Activated B cell treated with CpG ODN at 0.5 μM for 24 hours (primary cell): ENCODE measurements at regions not wholly inside any gene's neighbourhood (a gene's known extent, or its start where the extent isn't known, plus 50 kb on each side); places are given as distances from the start of the nearest gene placed in this dataset.

Experiments
- ATAC-seq: fragments of 200-7000 bp; cut with Tn5 transposase; one replicate; pipeline ENCODE4 v1.10.0; 2021; ENCODE audit warnings: low read depth, mild to moderate bottlenecking, moderate library complexity
- CTCF ChIA-PET: fragments of 350-600 bp; sonication (Branson Sonifier 250); formaldehyde crosslinking; loops from one replicate; lab custom pipeline; 2021; ENCODE audit warnings: antibody characterized with exemption; lab: Charles Lee
- POLR2A ChIA-PET: fragments of 350-600 bp; sonication (Branson Sonifier 250); formaldehyde crosslinking; loops from one replicate; lab custom pipeline; 2021; ENCODE audit warnings: antibody characterized with exemption; lab: Charles Lee
- DNase-seq: peaks from one replicate; pipeline ENCODE4 v3.0.0; 2022
- H3K27ac Mint-ChIP-seq: one replicate; pipeline ENCODE4 v1.8.0; 2020; ENCODE audit warnings: mixed read lengths
- H3K27me3 Mint-ChIP-seq: one replicate; pipeline ENCODE4 v1.8.0; 2021; ENCODE audit warnings: mixed read lengths
- H3K36me3 Mint-ChIP-seq: one replicate; pipeline ENCODE4 v1.8.0; 2021; ENCODE audit warnings: low read depth, mixed read lengths
- H3K4me1 Mint-ChIP-seq: one replicate; pipeline ENCODE4 v1.8.0; 2021; ENCODE audit warnings: mixed read lengths
- H3K4me3 Mint-ChIP-seq: one replicate; pipeline ENCODE4 v1.8.0; 2020; ENCODE audit warnings: mild to moderate bottlenecking, mixed read lengths
- H3K9me3 Mint-ChIP-seq: one replicate; pipeline ENCODE4 v1.8.0; 2020; ENCODE audit warnings: mixed read lengths
- CTCF ChIP-seq: fragments of 200-600 bp; IDR thresholded peaks from one replicate; pipeline ENCODE4 v1.8.0; 2022; ENCODE audit warnings: antibody characterized with exemption, mild to moderate bottlenecking
- intact Hi-C: fragments of 100-400 bp; cut with micrococcal nuclease; formaldehyde crosslinking; loops from one replicate; pipeline ENCODE4 v1.15.1; 2024

- ChIA-PET POLR2A (no interaction called here), CTCF (no interaction called here)
- DNase-seq (no peak), ATAC-seq (no peak)
- Mint-ChIP-seq H3K4me3 (no peak overlapping the region), H3K36me3 (no peaks in the 10 kb centered on the region), H3K27ac (no peak overlapping the region), H3K4me1 (no peaks in the 10 kb centered on the region), H3K27me3 (peaks cover 1% of the 10 kb centered on the region), H3K9me3 (no peaks in the 10 kb centered on the region)
- intact Hi-C loops, result no loop called here
- no peak for TF ChIP-seq CTCF
Measured at GRCh38 chr18:41879256-41879655, 75.8 kb upstream of the PIK3C3 start.

GRCh38 chr18:41875094-41875780 lies 79.8 kb upstream of the PIK3C3 start:
- no peak for TF ChIP-seq CTCF
- Mint-ChIP-seq H3K36me3 (no peaks in the 10 kb centered on the region), H3K27ac (no peak overlapping the region), H3K27me3 (peaks cover 1% of the 10 kb centered on the region), H3K4me3 (no peak overlapping the region), H3K4me1 (no peaks in the 10 kb centered on the region), H3K9me3 (no peaks in the 10 kb centered on the region)
- DNase-seq, result no peak
- ATAC-seq, result no peak
- intact Hi-C loops, result no loop called here
- CTCF ChIA-PET, result no interaction called here
- POLR2A ChIA-PET, result no interaction called here

GRCh38 chr18:41873730-41874129 lies 81.3 kb upstream of the PIK3C3 start:
- CTCF ChIA-PET, result no interaction called here
- H3K4me1 Mint-ChIP-seq, result no peaks in the 10 kb centered on the region
- H3K27ac Mint-ChIP-seq, result no peak overlapping the region

GRCh38 chr18:41872206-41872605 lies 82.8 kb upstream of the PIK3C3 start:
- POLR2A ChIA-PET, result no interaction called here

More at GRCh38 chr18:41873730-41874129, 81.3 kb upstream of the PIK3C3 start:
- no peak for ATAC-seq
- DNase-seq, result no peak
- intact Hi-C loops, result no loop called here
- POLR2A ChIA-PET, result no interaction called here
- no peak overlapping the region for H3K4me3 Mint-ChIP-seq
- TF ChIP-seq CTCF, result no peak
- H3K27me3 Mint-ChIP-seq, result peaks cover 1% of the 10 kb centered on the region
- no peaks in the 10 kb centered on the region for H3K9me3 Mint-ChIP-seq
- H3K36me3 Mint-ChIP-seq, result no peaks in the 10 kb centered on the region

More at GRCh38 chr18:41872206-41872605, 82.8 kb upstream of the PIK3C3 start:
- Mint-ChIP-seq H3K36me3 (no peaks in the 10 kb centered on the region), H3K27ac (no peak overlapping the region), H3K27me3 (peaks cover 1% of the 10 kb centered on the region), H3K4me3 (no peak overlapping the region), H3K4me1 (no peaks in the 10 kb centered on the region), H3K9me3 (no peaks in the 10 kb centered on the region)
- no peak for ATAC-seq
- no peak for TF ChIP-seq CTCF
- CTCF ChIA-PET, result no interaction called here
- DNase-seq, result no peak
- intact Hi-C loops, result no loop called here
